A549 (cell line): ENCODE measurements at regions not wholly inside any gene's neighbourhood (a gene's known extent, or its start where the extent isn't known, plus 50 kb on each side); places are given as distances from the start of the nearest gene placed in this dataset.

Source experiments
- ATAC-seq, 2 experiments: fragments of 200-7000 bp in 1 of 2; fragments of >200 bp in 1 of 2; cut with Nextera tagmentation in 1 of 2; cut with Tn5 transposase in 1 of 2; 3 replicates each; pipeline versions ENCODE4 v1.8.0 to v1.9.1; 2018 to 2020; ENCODE audit warnings: mild to moderate bottlenecking in 1 of 2, moderate library complexity in 1 of 2
- CTCF ChIA-PET: fragments of 300-600 bp; sonication (Branson Sonifier 250); formaldehyde crosslinking; extraction: SDS; loops from one replicate; lab custom pipeline; 2021; ENCODE audit warnings: antibody characterized with exemption, inconsistent platforms; lab: Yijun Ruan, JAX
- POLR2A ChIA-PET: fragments of 350-600 bp; formaldehyde crosslinking; extraction: SDS; loops from one replicate; lab custom pipeline; 2021; ENCODE audit warnings: antibody characterized with exemption, inconsistent platforms; lab: Yijun Ruan, JAX
- DNase-seq, 2 experiments: peaks; one replicate each; pipeline versions ENCODE4 v3.0.0 to v3.0.0-alpha.2; 2011 to 2016; ENCODE audit warnings: low read depth in 1 of 2, low spot score in 1 of 2
- FAIRE-seq: peaks from 2 replicates; lab custom pipeline; 2011; peaks lifted over from hg19 to GRCh38; lab: Jason Lieb, UNC
- H3K27ac ChIP-seq, 2 experiments: fragments of >200 bp; sonication (Bioruptor Twin); formaldehyde crosslinking; 3 replicates each; pipeline ENCODE4 v1.5.1; 2016 to 2017
- H3K4me1 ChIP-seq: fragments of >200 bp; sonication (Bioruptor Twin); formaldehyde crosslinking; 3 replicates; pipeline ENCODE4 v1.6.1; 2016
- H3K4me2 ChIP-seq: fragments of >200 bp; sonication (Bioruptor Twin); formaldehyde crosslinking; 3 replicates; pipeline ENCODE4 v1.6.1; 2016
- H3K4me3 ChIP-seq: fragments of >200 bp; sonication (Bioruptor Twin); formaldehyde crosslinking; 3 replicates; pipeline ENCODE4 v1.5.1; 2016
- H3K9me3 ChIP-seq: fragments of >200 bp; sonication (Bioruptor Twin); formaldehyde crosslinking; 3 replicates; pipeline ENCODE4 v1.6.1; 2016
- ATOH8 ChIP-seq: fragments of 250-450 bp; sonication (Bioruptor Pico); IDR thresholded peaks from 2 replicates; pipeline ENCODE4 v1.5.0; 2020; ENCODE audit warnings: low read depth, mild to moderate bottlenecking, moderate library complexity
- BHLHE40 ChIP-seq: IDR thresholded peaks from 2 replicates; pipeline ENCODE4 v1.6.1; 2012; ENCODE audit warnings: low read depth, low read length, inconsistent platforms
- CBX2 ChIP-seq: fragments of 200-600 bp; sonication (generic); IDR thresholded peaks from 2 replicates; pipeline ENCODE4 v1.6.1; 2016; ENCODE audit warnings: low read depth, mild to moderate bottlenecking, borderline replicate concordance
- CBX8 ChIP-seq: fragments of 200-600 bp; sonication (generic); IDR thresholded peaks from 2 replicates; pipeline ENCODE4 v1.6.1; 2016
- CHD2 ChIP-seq: fragments of 150-350 bp; IDR thresholded peaks from 2 replicates; pipeline ENCODE4 v1.6.1; 2014; ENCODE audit warnings: low read length; ENCODE audit not compliant: partially characterized antibody
- EHF ChIP-seq: fragments of 250-450 bp; sonication (Bioruptor Pico); IDR thresholded peaks from 2 replicates; pipeline ENCODE4 v1.5.0; 2020; ENCODE audit warnings: mild to moderate bottlenecking
- EP300 ChIP-seq, 2 experiments: fragments of >200 bp; sonication (Bioruptor Twin); formaldehyde crosslinking; IDR thresholded peaks; 2 replicates in 1 of 2; 3 replicates in 1 of 2; pipeline ENCODE4 v1.6.1; 2016 to 2017
- ESRRA ChIP-seq: fragments of 150-350 bp; IDR thresholded peaks from 2 replicates; pipeline ENCODE4 v1.6.1; 2014; ENCODE audit warnings: mild to moderate bottlenecking, low read length, borderline replicate concordance
- FOSB ChIP-seq: fragments of 250-450 bp; sonication (Bioruptor Pico); IDR thresholded peaks from 2 replicates; pipeline ENCODE4 v1.5.0; 2020; ENCODE audit warnings: mild to moderate bottlenecking, moderate library complexity
- FOSL2 ChIP-seq, 2 experiments: fragments of 450-650 bp in 1 of 2; fragments of >200 bp in 1 of 2; sonication (Bioruptor Twin) in 1 of 2; formaldehyde crosslinking; IDR thresholded peaks; 2 replicates each; pipeline versions ENCODE4 v1.5.0 to v1.6.1; 2016 to 2020; ENCODE audit warnings: mild to moderate bottlenecking in 1 of 2, moderate library complexity in 1 of 2
- HDAC2 ChIP-seq: fragments of 200-600 bp; sonication (generic); IDR thresholded peaks from 2 replicates; pipeline ENCODE4 v1.6.1; 2016
- HEYL ChIP-seq: fragments of 250-450 bp; sonication (Bioruptor Pico); IDR thresholded peaks from 2 replicates; pipeline ENCODE4 v1.8.0; 2021; ENCODE audit warnings: mild to moderate bottlenecking, moderate library complexity
- JUN ChIP-seq, 2 experiments: fragments of >200 bp; sonication (Bioruptor Twin); formaldehyde crosslinking; IDR thresholded peaks; 2 replicates in 1 of 2; 3 replicates in 1 of 2; pipeline ENCODE4 v1.6.1; 2016 to 2017
- KDM5A ChIP-seq: fragments of 200-600 bp; sonication (generic); IDR thresholded peaks from 2 replicates; pipeline ENCODE4 v1.6.1; 2016; ENCODE audit warnings: antibody characterized with exemption, mild to moderate bottlenecking
- MAX ChIP-seq: IDR thresholded peaks from 2 replicates; pipeline ENCODE4 v1.6.1; 2012
- MYC ChIP-seq: IDR thresholded peaks from 2 replicates; pipeline ENCODE4 v1.6.1; 2012; ENCODE audit warnings: mild to moderate bottlenecking, inconsistent platforms, low read length, improper control_type of control experiment, borderline replicate concordance
- NR3C1 ChIP-seq: fragments of >200 bp; sonication (Bioruptor Twin); formaldehyde crosslinking; IDR thresholded peaks from 3 replicates; pipeline ENCODE4 v1.6.1; 2017
- PBX3 ChIP-seq: IDR thresholded peaks from 2 replicates; pipeline ENCODE4 v1.6.1; 2012
- POLR2AphosphoS2 ChIP-seq: conservative IDR thresholded peaks from 2 replicates; pipeline ENCODE4 v1.6.1; 2012; ENCODE audit warnings: low read length, improper control_type of control experiment, inconsistent platforms
- RAD21 ChIP-seq, 2 experiments: fragments of >200 bp in 1 of 2; sonication (Bioruptor Twin) in 1 of 2; formaldehyde crosslinking in 1 of 2; IDR thresholded peaks in 1 of 2; conservative IDR thresholded peaks in 1 of 2; 2 replicates in 1 of 2; 3 replicates in 1 of 2; pipeline ENCODE4 v1.6.1; 2012 to 2018; ENCODE audit warnings: inconsistent platforms in 1 of 2
- RARB ChIP-seq: fragments of 250-450 bp; sonication (Bioruptor Pico); IDR thresholded peaks from 2 replicates; pipeline ENCODE4 v1.8.0; 2021; ENCODE audit warnings: mild to moderate bottlenecking, moderate library complexity
- RCOR1 ChIP-seq: fragments of 150-350 bp; IDR thresholded peaks from 2 replicates; pipeline ENCODE4 v1.6.1; 2014; ENCODE audit warnings: antibody characterized with exemption, low read length, low read depth
- RFX5 ChIP-seq: fragments of 450-650 bp; IDR thresholded peaks from 2 replicates; pipeline ENCODE4 v1.7.1; 2014; ENCODE audit warnings: antibody characterized with exemption, mild to moderate bottlenecking, moderate library complexity
- SREBF2 ChIP-seq: fragments of 450-650 bp; IDR thresholded peaks from 2 replicates; pipeline ENCODE4 v1.6.1; 2014; ENCODE audit warnings: mild to moderate bottlenecking, moderate library complexity
- TFCP2L1 ChIP-seq: fragments of 250-450 bp; sonication (Bioruptor Pico); IDR thresholded peaks from 2 replicates; pipeline ENCODE4 v1.5.0; 2021; ENCODE audit warnings: mild to moderate bottlenecking
- USF2 ChIP-seq: fragments of 450-650 bp; IDR thresholded peaks from 2 replicates; pipeline ENCODE4 v1.6.1; 2014; ENCODE audit warnings: antibody characterized with exemption
- ZC3H11A ChIP-seq: fragments of 450-650 bp; IDR thresholded peaks from 2 replicates; pipeline ENCODE4 v1.6.1; 2014; ENCODE audit warnings: antibody characterized with exemption, mild to moderate bottlenecking
- ZFP36 ChIP-seq: fragments of 450-650 bp; IDR thresholded peaks from 2 replicates; pipeline ENCODE4 v1.6.1; 2014; ENCODE audit warnings: borderline replicate concordance; ENCODE audit not compliant: partially characterized antibody
- ZSCAN20 ChIP-seq: fragments of 250-450 bp; sonication (Bioruptor Pico); IDR thresholded peaks from 2 replicates; pipeline ENCODE4 v1.8.0; 2022; ENCODE audit warnings: mild to moderate bottlenecking, moderate library complexity
- WGBS: methylation state at CpG from one replicate; pipeline ENCODE4 v1.1.6; 2017; ENCODE audit errors: missing lambda C conversion rate; 5-methylcytosine and 5-hydroxymethylcytosine counted together
- TF ChIP-seq, protein P1 (sequence below): fragments of >200 bp; sonication (Bioruptor Twin); formaldehyde crosslinking; IDR thresholded peaks from 2 replicates; pipeline ENCODE4 v1.6.1; 2016
- TF ChIP-seq, protein P2 (sequence below): fragments of >200 bp; sonication (Bioruptor Twin); formaldehyde crosslinking; IDR thresholded peaks from 3 replicates; pipeline ENCODE4 v1.6.1; 2016

- no peaks in the 10 kb centered on the region for H3K4me1 ChIP-seq
- no peak overlapping the region for H3K4me2 ChIP-seq
- no peak overlapping the region for H3K27ac ChIP-seq
- no peak overlapping the region for H3K4me3 ChIP-seq
- H3K9me3 ChIP-seq: no peaks in the 10 kb centered on the region
- 3% methylated on average over 2 of the region's 2 CpGs for WGBS
- CTCF ChIA-PET: no interaction called here
- POLR2A ChIA-PET: no interaction called here
- TF ChIP-seq FOSB (no peak), USF2 (no peak), MAX (no peak), PBX3 (no peak), MYC (no peak), RCOR1 (no peak), POLR2AphosphoS2 (no peak), RFX5 (no peak), BHLHE40 (no peak), ZC3H11A (no peak), EHF (CRISPR knock-in tag) (no peak), ZSCAN20 (no peak), JUN (IDR thresholded peaks at IDR 0.05) (no peak), ZFP36 (no peak)
- TF ChIP-seq, protein P1, sequence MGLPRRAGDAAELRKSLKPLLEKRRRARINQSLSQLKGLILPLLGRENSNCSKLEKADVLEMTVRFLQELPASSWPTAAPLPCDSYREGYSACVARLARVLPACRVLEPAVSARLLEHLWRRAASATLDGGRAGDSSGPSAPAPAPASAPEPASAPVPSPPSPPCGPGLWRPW: no peak
- TF ChIP-seq, protein P2, sequence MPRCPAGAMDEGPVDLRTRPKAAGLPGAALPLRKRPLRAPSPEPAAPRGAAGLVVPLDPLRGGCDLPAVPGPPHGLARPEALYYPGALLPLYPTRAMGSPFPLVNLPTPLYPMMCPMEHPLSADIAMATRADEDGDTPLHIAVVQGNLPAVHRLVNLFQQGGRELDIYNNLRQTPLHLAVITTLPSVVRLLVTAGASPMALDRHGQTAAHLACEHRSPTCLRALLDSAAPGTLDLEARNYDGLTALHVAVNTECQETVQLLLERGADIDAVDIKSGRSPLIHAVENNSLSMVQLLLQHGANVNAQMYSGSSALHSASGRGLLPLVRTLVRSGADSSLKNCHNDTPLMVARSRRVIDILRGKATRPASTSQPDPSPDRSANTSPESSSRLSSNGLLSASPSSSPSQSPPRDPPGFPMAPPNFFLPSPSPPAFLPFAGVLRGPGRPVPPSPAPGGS: no peak
- TF ChIP-seq, all 56 proteins: peak for 0
- DNase-seq (no peak), FAIRE-seq (no peak), ATAC-seq (no peak)
These were observed 894.7 kb downstream of the ADGRL2 start for GRCh38 chr1:82695443-82695842.

DNA sequence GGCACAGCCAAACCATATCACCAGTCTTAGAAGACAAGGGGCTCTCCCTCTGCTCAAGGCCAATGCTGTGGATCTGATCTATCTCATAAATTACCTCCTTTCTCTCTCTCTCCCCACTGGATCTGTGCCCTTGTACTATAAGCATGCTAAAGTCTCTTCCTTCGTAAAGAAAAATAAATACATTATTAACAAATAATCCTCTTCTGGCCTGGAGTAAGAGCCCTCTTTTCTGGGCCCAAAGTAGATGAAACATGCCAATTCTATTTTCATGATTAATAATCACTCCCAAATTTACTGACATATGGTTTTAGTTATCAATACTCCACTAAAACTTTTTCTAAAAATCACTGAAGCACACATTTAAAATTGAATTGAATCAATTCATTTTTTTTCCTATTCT, 889.7 kb downstream of the ADGRL2 start:
- ChIA-PET CTCF (no interaction called here), POLR2A (no interaction called here)
- 13% methylated on average over 1 of the region's 1 CpG for WGBS
- Histone ChIP-seq H3K4me3 (no peak overlapping the region), H3K9me3 (no peaks in the 10 kb centered on the region), H3K4me1 (no peaks in the 10 kb centered on the region), H3K4me2 (no peak overlapping the region), H3K27ac (no peak overlapping the region)
- FAIRE-seq (no peak), ATAC-seq (no peak), DNase-seq (no peak)
- TF ChIP-seq NR3C1 (no peak), HDAC2 (no peak), CHD2 (no peak), CBX2 (no peak), RAD21 (conservative IDR thresholded peaks at IDR 0.05 in 1 of 2, IDR thresholded peaks at IDR 0.05 in 1 of 2) (no peak), KDM5A (no peak), CBX8 (no peak), ESRRA (no peak), HEYL (CRISPR knock-in tag) (no peak), FOSL2 (IDR thresholded peaks at IDR 0.05) (no peak), FOSL2 (CRISPR knock-in tag; IDR thresholded peaks at IDR 0.05) (no peak), FOSB (no peak), ATOH8 (no peak), EP300 (IDR thresholded peaks at IDR 0.05) (no peak), TFCP2L1 (CRISPR knock-in tag) (no peak), MYC (no peak), RFX5 (no peak), RARB (no peak), PBX3 (no peak), SREBF2 (no peak)
- TF ChIP-seq, protein P2: no peak
